Mesothelial cell of epicardium (in vitro differentiated cells): ENCODE measurements at regions not wholly inside any gene's neighbourhood (a gene's known extent, or its start where the extent isn't known, plus 50 kb on each side); places are given as distances from the start of the nearest gene placed in this dataset.

ENCODE experiments used
- DNase-seq, 2 experiments: peaks; one replicate each; pipeline ENCODE4 v3.0.0; 2021; ENCODE audit warnings: low spot score in 2 of 2; ENCODE audit not compliant: unreplicated experiment in 2 of 2
- H3K27ac Mint-ChIP-seq: 2 replicates; pipeline ENCODE4 v1.8.0; 2021; ENCODE audit warnings: mixed read lengths
- H3K27me3 Mint-ChIP-seq: 2 replicates; pipeline ENCODE4 v1.8.0; 2021; ENCODE audit warnings: low read depth, mixed read lengths
- H3K36me3 Mint-ChIP-seq: 2 replicates; pipeline ENCODE4 v1.8.0; 2021; ENCODE audit warnings: mixed read lengths
- H3K4me1 Mint-ChIP-seq: 2 replicates; pipeline ENCODE4 v1.8.0; 2021; ENCODE audit warnings: mixed read lengths
- H3K4me3 Mint-ChIP-seq: 2 replicates; pipeline ENCODE4 v1.8.0; 2021; ENCODE audit warnings: mild to moderate bottlenecking, moderate library complexity, mixed read lengths
- H3K9me3 Mint-ChIP-seq: 2 replicates; pipeline ENCODE4 v1.8.0; 2021; ENCODE audit warnings: mixed read lengths
- TF ChIP-seq, protein P1 (sequence below): fragments of 200-600 bp; sonication (generic); IDR thresholded peaks from one replicate; pipeline ENCODE4 v1.5.0; 2021; ENCODE audit warnings: antibody characterized with exemption; ENCODE audit not compliant: unreplicated experiment

DNA sequence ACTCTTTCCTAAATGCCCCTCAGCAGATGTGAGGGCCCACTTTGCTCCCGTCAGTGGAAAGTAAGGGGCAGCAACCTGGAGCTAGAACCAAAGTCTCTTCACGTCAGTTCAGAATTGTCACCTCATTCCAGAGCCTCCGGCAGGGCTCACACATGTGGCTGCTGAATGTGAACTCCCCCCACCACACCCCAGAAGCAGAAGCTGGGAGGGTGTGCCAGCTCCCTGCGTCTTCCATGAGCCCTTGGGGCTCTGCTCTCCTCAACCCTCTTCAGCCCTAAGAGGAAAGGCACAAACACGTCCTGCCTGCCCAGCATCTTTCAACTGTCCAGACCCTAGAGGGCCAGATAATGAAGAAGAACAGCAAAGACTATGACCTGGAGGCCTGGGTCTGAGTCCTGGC, 105.3 kb downstream of the SALL1 start:
- DNase-seq = no peak
- H3K27me3 Mint-ChIP-seq = peaks cover 5% of the 10 kb centered on the region

DNA sequence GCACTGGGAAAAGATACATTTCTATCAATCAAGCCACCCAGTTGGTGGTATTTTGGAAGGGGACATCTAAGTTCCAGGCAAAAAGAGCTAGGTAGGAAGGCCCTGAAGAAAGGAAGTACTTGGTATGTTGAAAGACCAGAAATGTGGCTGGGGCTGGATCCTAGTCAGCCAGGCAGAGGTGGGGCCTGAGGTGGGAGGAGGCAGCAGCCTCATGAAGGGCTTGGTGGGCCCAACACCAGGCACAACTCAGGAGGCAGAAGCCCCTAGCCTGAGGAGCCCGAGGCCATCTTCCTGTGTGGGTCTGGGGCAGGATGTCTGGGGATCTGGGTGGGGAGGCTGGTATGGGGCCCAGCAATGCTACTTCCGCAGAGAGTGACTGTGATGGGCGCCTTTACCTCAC, 105.9 kb downstream of the SALL1 start:
- H3K4me3 Mint-ChIP-seq = no peak overlapping the region

More for the DNA sequence above, 105.3 kb downstream of the SALL1 start:
- no peaks in the 10 kb centered on the region for H3K9me3 Mint-ChIP-seq
- TF ChIP-seq, protein P1, sequence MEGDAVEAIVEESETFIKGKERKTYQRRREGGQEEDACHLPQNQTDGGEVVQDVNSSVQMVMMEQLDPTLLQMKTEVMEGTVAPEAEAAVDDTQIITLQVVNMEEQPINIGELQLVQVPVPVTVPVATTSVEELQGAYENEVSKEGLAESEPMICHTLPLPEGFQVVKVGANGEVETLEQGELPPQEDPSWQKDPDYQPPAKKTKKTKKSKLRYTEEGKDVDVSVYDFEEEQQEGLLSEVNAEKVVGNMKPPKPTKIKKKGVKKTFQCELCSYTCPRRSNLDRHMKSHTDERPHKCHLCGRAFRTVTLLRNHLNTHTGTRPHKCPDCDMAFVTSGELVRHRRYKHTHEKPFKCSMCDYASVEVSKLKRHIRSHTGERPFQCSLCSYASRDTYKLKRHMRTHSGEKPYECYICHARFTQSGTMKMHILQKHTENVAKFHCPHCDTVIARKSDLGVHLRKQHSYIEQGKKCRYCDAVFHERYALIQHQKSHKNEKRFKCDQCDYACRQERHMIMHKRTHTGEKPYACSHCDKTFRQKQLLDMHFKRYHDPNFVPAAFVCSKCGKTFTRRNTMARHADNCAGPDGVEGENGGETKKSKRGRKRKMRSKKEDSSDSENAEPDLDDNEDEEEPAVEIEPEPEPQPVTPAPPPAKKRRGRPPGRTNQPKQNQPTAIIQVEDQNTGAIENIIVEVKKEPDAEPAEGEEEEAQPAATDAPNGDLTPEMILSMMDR = no peak
- no peaks in the 10 kb centered on the region for H3K36me3 Mint-ChIP-seq
- no peak overlapping the region for H3K4me3 Mint-ChIP-seq
- no peak overlapping the region for H3K27ac Mint-ChIP-seq
- H3K4me1 Mint-ChIP-seq = no peaks in the 10 kb centered on the region

GRCh38 chr16:51041546-51041945, 109.5 kb downstream of the SALL1 start:
- H3K27ac Mint-ChIP-seq = no peak overlapping the region
- H3K36me3 Mint-ChIP-seq = no peaks in the 10 kb centered on the region
- TF ChIP-seq, protein P1 = no peak
- no peak overlapping the region for H3K4me3 Mint-ChIP-seq
- peaks cover 22% of the 10 kb centered on the region for H3K27me3 Mint-ChIP-seq
- no peaks in the 10 kb centered on the region for H3K4me1 Mint-ChIP-seq
- no peaks in the 10 kb centered on the region for H3K9me3 Mint-ChIP-seq
- no peak for DNase-seq

More for the DNA sequence above, 105.9 kb downstream of the SALL1 start:
- H3K9me3 Mint-ChIP-seq = no peaks in the 10 kb centered on the region
- H3K27me3 Mint-ChIP-seq = peaks cover 7% of the 10 kb centered on the region
- H3K4me1 Mint-ChIP-seq = no peaks in the 10 kb centered on the region
- TF ChIP-seq, protein P1 = no peak
- DNase-seq = no peak
- H3K27ac Mint-ChIP-seq = no peak overlapping the region
- no peaks in the 10 kb centered on the region for H3K36me3 Mint-ChIP-seq

DNA sequence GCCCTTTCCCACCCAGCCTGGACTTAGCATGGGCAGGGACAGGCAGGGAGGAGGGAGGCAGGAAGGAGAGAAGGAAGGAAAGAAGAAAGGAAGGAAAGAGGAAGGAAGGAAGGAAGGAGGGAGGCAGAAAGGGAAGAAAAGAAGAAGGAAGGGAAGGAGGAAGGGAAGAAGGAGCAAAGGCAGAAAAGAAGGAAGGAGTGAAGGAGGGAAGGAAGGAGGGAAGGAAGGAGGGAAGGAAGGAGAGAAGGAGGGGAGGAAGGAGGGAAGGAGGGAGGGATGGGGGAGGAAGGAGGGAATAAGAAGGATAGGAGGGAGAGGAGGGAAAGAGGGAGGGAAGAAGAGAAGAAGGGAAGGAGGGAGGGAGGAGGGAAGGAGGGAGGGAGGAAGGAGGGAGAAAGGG, 110.4 kb downstream of the SALL1 start:
- DNase-seq = no peak
- H3K27ac Mint-ChIP-seq = no peak overlapping the region
- TF ChIP-seq, protein P1 = no peak
- H3K4me3 Mint-ChIP-seq = no peak overlapping the region
- H3K9me3 Mint-ChIP-seq = no peaks in the 10 kb centered on the region
- no peaks in the 10 kb centered on the region for H3K36me3 Mint-ChIP-seq
- H3K4me1 Mint-ChIP-seq = no peaks in the 10 kb centered on the region
- peaks cover 22% of the 10 kb centered on the region for H3K27me3 Mint-ChIP-seq

DNA sequence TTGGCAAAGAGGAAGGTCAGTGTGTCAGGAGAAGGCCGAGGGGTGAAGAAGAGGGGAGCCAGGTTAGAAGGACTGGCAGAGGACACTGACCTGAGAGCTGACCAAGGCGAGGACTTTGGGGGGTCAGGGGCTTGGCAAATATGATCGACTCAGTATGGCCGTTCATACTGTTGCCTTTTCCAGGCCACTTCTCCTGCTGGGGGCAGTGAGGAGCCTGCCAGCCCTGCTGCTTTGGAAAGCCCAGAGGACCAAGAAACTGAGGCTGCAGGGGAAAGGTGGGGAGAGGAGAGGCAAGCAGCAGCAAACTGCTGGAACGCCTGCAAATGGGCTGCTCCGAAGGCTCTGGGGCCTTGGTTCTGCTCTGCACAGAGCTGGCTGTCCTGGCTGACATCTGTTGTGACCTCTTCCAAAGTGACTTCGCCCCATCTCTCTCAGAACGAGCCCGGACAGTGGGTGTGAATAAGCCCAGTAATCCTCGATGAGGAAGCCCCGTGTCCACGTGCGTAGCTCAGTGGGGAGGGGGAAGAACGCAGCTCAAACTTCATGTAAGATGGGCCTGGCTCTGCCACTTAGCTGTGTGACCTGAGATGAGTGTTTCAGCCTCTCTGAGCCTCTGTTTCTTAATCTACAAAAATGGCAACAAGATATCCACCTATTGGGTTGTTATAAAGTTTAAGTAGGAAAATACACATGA, 111.3 kb downstream of the SALL1 start:
- Mint-ChIP-seq H3K27ac (no peak overlapping the region), H3K9me3 (no peaks in the 10 kb centered on the region), H3K27me3 (peaks cover 25% of the 10 kb centered on the region), H3K4me1 (no peaks in the 10 kb centered on the region), H3K4me3 (no peak overlapping the region), H3K36me3 (no peaks in the 10 kb centered on the region)
- TF ChIP-seq, protein P1 = no peak
- DNase-seq = no peak
